Fibroblast of skin of back (primary cell): ENCODE measurements at regions not wholly inside any gene's neighbourhood (a gene's known extent, or its start where the extent isn't known, plus 50 kb on each side); places are given as distances from the start of the nearest gene placed in this dataset.

ENCODE experiments used
- DNase-seq: peaks from one replicate; pipeline ENCODE4 v3.0.0-alpha.2; 2013

- peak; percentile 74 for DNase-seq
Observed at GRCh38 chr1:55640708-55641473, 425.7 kb upstream of the USP24 start.

DNA sequence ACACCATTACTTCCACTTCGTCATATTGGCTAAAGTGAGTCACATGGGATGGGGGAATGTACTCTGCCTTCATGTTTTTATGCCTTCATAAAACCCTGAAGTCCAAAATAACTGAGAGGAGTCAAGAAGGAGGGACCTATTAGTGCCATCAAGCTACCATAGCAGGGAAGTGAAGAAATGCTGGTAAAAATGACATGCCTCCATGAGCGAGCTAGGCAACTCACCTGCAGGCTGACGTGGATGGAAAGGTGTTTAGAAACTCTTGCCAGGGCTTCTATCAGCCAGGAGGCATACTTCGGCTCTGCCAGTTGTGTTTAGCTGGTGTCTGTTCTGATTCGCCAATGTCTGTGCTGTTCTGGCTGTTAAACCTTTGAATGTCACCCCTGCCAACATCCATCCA is 424.4 kb upstream of the USP24 start:
- DNase-seq: no peak

- DNase-seq: no peak
Observed at GRCh38 chr1:55639051-55639450, 423.9 kb upstream of the USP24 start.

DNA sequence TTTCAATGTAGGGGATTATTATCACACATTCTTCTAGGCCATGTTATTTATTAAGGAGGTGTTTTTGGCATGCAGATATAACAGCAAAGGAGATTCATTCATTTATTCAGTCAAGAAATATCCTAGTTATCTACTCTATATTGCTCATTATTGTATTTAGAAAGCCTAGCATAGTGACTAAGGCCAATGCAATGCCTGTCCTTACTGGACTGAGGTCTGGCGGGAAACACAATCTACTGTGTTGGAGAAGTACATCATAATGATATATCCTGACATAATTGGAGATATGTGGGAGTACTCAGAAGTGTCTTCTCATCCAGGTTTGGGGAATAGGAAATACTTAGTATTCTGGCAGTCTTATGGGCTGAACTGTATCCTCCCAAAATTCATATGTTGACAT is 421.5 kb upstream of the USP24 start:
- peak; percentile 91 for DNase-seq

DNA sequence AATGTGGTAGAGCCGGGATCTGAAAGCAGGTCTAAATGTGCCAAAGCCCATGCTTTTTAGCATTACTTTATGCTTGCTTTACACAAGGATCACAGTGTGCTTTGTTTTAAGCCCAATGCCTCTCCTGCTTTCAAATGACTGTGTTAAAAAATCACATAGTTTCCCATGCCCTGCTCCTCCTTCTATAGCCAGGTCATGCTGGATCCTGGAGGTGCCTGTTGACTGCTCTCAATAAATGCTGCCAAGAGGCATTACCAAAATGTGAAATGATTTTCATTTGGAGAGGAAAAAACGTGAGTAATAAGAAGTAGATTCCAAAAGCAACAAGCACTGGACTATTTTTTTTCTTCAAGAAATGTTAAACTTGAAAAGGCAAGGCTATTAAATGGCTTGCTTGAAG is 420.7 kb upstream of the USP24 start:
- DNase-seq: peak; percentile 85

DNA sequence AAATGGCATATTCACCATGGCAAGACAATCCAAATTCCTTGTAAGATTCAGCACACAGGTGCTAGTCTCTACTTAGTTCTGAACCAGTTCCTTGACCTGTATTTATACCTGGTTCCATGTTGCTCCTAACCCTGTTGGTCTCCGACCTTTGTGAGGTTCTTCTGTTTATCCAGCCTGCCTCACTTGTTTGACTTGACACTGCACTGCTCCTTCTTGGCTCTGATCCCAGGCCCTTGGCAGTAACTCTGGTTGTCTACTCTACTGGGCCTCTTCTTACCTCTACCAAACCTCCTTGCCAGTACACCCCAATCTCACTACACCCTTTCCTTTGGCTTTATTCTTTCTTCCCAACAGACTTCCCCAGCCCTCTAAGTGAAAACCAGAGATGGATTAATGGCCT is 419.4 kb upstream of the USP24 start:
- DNase-seq: no peak

- DNase-seq: no peak
Observed at GRCh38 chr1:55632906-55633305, 417.7 kb upstream of the USP24 start.

GRCh38 chr1:55632058-55632457 is 416.9 kb upstream of the USP24 start:
- DNase-seq: peak; percentile 95

- DNase-seq: peak; percentile 58
Observed at GRCh38 chr1:55631509-55631908, 416.3 kb upstream of the USP24 start.

DNA sequence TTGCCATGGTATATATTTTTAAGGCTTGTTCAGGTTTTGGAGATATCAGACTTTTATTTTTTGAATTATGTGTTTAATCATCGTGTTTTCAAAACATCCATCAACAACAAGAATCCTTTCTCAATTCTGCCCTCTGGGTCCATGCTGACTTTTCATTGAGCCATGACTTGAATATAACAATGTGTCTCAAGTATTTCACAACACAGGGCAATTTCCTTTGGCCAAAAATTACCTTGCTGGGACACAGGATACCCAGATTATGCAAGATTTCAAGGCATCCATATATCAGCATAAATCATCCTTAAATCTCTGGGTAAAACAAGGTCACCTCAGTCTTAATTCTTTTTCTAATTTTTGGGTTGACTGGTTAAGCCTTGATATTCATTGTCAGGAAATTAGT is 411.2 kb upstream of the USP24 start:
- no peak for DNase-seq

GRCh38 chr1:55624766-55625165 is 409.6 kb upstream of the USP24 start:
- no peak for DNase-seq

DNA sequence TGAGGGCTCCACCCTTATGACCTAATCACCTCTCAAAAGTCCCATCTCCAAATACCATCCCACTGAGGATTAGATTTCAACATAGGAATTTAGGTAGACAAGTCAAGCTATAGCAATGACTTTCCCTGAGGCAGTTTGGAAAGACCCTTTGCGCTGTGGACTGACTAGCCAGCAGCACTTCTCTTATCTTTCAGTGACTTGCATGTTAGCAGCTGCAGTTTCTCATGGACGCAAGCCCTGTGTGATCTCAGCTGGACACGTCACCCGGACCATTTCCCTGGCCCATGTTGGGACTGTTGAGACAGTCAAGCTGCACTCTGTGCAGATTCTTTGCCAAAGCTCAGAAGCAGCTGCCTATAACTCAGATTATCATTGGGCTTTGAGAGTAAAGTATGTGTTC is 408.1 kb upstream of the USP24 start:
- no peak for DNase-seq

DNA sequence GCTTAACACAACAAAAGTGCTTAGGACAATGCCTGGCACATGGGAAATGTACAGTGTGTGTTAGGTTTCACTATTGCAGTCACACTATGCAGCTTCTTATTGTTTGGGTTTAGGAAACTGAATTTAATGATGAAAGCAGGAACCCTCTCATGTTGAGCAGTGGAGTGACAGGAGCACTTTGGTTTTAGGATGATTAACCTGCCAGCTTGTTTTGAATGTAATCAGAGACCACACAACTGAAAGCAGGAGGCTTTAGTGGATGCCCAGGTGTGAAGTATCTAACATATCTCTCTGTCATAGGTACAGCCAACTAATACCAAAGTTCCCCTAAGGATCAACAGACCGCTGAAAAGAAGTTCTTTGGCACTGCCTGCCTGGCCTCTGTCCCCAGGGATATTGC is 406.9 kb upstream of the USP24 start:
- no peak for DNase-seq

GRCh38 chr1:55618199-55618598 is 403.0 kb upstream of the USP24 start:
- no peak for DNase-seq

GRCh38 chr1:55617288-55617982 is 402.3 kb upstream of the USP24 start:
- no peak for DNase-seq

GRCh38 chr1:55612988-55613387 is 397.8 kb upstream of the USP24 start:
- peak; percentile 86 for DNase-seq

DNA sequence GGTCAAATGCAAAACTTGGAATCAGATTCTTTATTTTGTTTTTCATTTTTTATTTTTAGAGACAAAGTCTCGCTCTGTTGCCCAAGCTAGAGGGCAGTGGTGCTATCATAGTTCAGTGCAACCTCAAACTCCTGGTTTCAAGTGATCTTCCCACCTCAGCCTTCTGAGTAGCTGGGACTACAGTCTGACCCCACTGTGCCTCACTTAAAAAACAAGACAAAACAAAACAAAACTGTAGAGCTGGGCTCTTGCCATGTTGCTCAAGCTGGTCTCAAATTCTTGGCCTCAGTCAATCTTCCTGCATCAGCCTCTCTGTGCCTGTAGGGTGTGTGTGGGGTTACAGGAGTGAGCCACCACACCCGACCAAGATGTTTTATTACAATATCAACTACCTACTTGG is 396.0 kb upstream of the USP24 start:
- DNase-seq: peak; percentile 36

DNA sequence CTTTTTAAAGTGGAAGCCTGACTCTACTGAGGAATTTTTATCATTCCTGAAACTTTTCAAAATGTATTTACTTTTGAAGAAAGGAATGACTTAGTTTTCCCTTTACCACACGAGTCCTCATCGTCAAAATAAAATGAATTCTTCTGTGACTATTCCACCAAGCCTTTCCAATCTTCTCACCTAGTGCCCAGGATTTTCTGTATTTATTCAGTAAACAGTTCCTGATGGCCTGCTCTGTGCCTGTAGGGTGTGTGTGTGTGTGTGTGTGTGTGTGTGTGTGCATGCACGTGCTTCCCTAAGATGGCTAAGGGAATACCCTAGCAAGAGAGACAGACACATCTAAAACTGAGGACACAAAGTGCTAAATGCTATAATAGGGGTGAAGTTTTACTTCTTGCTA is 395.0 kb upstream of the USP24 start:
- peak; percentile 82 for DNase-seq

GRCh38 chr1:55609630-55610029 is 394.5 kb upstream of the USP24 start:
- no peak for DNase-seq

DNA sequence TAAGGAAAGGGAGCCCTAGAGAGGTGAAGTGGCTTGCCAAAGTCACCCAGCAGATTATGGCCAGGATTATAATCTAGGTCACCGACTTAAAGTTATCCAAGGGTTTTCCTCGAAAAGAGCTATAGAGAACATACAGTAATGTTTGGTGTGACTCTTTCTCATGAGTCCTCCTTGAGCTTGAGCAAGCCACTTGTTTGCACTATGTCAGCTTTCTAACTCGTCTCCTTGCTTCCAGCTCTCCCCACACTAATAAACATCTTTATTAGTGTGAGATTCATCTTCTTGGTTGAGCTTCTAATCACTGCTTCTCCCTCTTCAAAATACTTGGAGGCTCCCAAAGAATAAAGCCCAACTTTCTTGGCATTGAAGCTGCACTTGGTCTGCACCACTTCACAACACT is 390.0 kb upstream of the USP24 start:
- DNase-seq: no peak

DNA sequence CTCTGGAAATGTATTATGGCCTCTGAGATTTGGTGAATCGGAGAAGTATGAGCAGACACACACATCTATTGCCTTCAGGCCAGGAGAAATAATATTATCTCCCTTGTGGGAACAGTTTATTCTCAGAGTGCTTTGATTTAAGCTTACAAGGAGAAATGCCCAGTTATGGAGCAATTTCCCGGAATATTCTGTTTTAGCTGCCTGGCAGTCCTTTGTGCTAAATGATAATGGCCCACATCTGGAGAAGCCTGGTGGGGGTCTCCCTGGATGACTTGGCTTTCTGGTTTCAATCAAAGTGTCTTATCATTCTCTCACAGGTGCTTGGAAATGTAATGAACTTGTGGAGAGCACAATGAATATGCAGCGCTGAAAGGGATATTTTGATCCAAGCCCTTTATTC is 389.6 kb upstream of the USP24 start:
- no peak for DNase-seq

DNA sequence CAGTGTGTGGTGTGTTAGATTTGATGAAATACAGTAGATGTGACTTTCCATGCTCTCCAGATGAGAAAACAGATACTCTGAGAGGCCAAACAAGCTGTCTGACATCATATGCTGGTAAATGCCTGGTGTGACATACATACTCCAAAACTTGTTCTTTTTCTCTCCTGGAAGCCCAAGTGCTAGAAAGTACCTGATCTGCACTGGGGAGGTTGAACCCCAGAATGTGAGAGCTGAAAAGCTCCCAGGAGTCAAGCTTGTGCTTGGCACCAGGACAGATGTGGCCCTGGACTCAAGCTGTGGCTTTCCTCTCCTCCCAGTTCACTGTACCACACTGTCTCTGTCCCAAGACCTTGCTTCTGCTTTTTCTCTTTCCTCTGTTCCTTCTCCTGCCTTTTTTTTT is 389.0 kb upstream of the USP24 start:
- no peak for DNase-seq

DNA sequence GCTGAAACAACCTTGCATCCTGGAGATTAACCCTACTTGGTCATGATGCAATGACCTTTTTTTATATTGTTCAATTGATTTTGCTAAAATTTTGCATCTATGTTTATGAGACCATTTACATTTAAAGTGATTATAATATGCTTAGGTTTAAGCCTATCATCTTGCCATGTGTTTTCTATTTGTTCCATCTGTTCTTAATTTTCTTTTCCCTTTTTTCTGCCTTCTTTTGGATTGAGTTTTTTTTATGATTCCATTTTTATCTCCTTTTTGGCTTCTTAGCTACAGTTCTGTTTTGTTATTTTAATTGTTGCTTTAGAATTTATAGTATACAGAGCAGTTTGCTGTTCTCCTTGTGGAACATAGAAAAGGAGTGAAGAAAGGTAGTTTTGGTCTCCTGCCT is 385.1 kb upstream of the USP24 start:
- DNase-seq: no peak

GRCh38 chr1:55597910-55598309 is 382.7 kb upstream of the USP24 start:
- no peak for DNase-seq

DNA sequence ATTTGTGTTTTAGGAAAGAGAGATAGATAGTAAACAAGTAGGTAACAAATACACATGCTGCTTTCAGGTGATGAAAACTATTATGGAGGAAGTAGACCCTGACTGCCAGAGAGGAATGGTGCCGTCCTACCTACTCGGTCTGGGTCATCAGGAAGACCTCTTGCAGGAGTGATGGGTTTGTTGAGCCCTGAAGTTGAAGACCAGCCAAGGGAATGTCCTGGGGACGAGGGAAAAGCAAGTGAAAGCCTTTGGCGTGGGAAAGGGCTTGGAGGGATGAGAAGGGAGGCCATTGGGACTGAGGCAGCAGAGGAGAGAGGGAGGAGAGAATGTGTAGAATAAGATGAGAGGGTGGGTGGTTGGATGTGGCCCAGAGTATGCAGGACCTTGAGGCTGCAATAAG is 379.5 kb upstream of the USP24 start:
- no peak for DNase-seq
